ENCODE measurements at regions not wholly inside any gene's neighbourhood (a gene's known extent, or its start where the extent isn't known, plus 50 kb on each side); places are given as distances from the start of the nearest gene placed in this dataset.

DNA sequence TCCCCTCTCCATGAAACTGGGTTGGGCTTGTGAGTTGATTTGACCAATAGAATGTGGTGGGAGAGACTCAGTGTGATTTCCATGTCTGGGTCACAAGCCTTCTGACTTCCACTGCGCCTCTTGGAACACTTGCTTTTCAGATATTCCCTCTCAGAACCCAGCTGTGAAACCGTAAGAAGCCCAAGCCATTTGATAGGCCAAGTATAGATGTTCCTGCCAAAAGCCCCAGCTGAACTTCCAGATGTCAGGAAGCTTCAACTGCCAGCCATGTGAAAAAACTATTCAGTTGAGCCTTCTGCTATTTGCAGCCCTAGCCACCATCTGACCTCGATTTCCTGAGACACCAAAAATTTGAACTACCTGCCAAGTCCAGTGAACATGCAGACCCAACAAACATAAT lies 387.8 kb upstream of the GJE1 start:
- no peak for ATAC-seq (ENCODE audit: low FRiP score)

GRCh38 chr6:141744194-141744925 lies 388.4 kb upstream of the GJE1 start:
- no peak for DNase-seq
- Histone ChIP-seq H3K4me3 (ENCODE audit: low read length in 2 of 2) (no peak overlapping the region), H3K27ac (ENCODE audit: low read depth in 1 of 2, low read length in 2 of 2) (no peak overlapping the region), H3K9me3 (ENCODE audit: control insufficient read depth, low read length) (no peaks in the 10 kb centered on the region), H3K36me3 (ENCODE audit: control insufficient read depth in 1 of 2, insufficient read depth in 2 of 2, low read length in 1 of 2) (no peaks in the 10 kb centered on the region), H3K27me3 (ENCODE audit: control insufficient read depth in 1 of 2, insufficient read depth in 2 of 2, low read length in 1 of 2) (no peaks in the 10 kb centered on the region), H3K4me1 (ENCODE audit: control insufficient read depth in 1 of 2, insufficient read depth in 2 of 2, low read length in 2 of 2) (no peaks in the 10 kb centered on the region)
- intact Hi-C loops (cut with DNase I): no loop called here
- 43 to 58% methylated on average over 2 of the region's 2 CpGs for WGBS, 2 donors
- ATAC-seq (ENCODE audit: low FRiP score): no peak

More for the DNA sequence above, 387.8 kb upstream of the GJE1 start:
- WGBS, 2 donors: 28 to 33% methylated on average over 3 of the region's 3 CpGs
- no peak overlapping the region for H3K4me3 ChIP-seq (ENCODE audit: low read length in 2 of 2)
- no peaks in the 10 kb centered on the region for H3K27me3 ChIP-seq (ENCODE audit: control insufficient read depth in 1 of 2, insufficient read depth in 2 of 2, low read length in 1 of 2)
- H3K36me3 ChIP-seq (ENCODE audit: control insufficient read depth in 1 of 2, insufficient read depth in 2 of 2, low read length in 1 of 2): no peaks in the 10 kb centered on the region
- no peak for DNase-seq
- no peaks in the 10 kb centered on the region for H3K9me3 ChIP-seq (ENCODE audit: control insufficient read depth, low read length)
- H3K27ac ChIP-seq (ENCODE audit: low read depth in 1 of 2, low read length in 2 of 2): no peak overlapping the region
- H3K4me1 ChIP-seq (ENCODE audit: control insufficient read depth in 1 of 2, insufficient read depth in 2 of 2, low read length in 2 of 2): no peaks in the 10 kb centered on the region
- intact Hi-C loops (cut with DNase I): no loop called here

DNA sequence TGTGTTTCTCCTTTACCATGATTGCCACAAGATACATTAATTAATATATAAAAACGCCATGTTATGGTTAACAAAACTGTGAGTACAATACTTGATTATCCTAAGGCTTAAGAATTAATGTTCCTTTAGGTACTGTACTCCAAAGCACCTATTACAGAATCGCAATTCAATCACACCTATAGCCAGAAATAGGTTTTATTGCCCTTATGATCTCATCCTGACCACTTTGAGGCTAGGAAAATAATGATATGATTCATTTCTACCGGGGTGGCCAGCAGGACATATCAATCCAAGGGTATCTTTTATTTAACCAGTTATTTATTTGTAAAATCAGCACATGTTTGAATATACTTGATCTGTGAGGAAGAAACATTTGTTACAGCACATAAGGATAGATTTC lies 396.6 kb upstream of the GJE1 start:
- no peaks in the 10 kb centered on the region for H3K27me3 ChIP-seq (ENCODE audit: control insufficient read depth in 1 of 2, insufficient read depth in 2 of 2, low read length in 1 of 2)
- 70 to 71% methylated on average over 3 of the region's 3 CpGs for whole genome bisulfite sequencing, 2 donors
- no peak for DNase-seq
- no peaks in the 10 kb centered on the region for H3K4me1 ChIP-seq (ENCODE audit: control insufficient read depth in 1 of 2, insufficient read depth in 2 of 2, low read length in 2 of 2)
- H3K4me3 ChIP-seq (ENCODE audit: low read length in 2 of 2): no peak overlapping the region
- intact Hi-C loops (cut with DNase I): no loop called here
- H3K27ac ChIP-seq (ENCODE audit: low read depth in 1 of 2, low read length in 2 of 2): no peak overlapping the region
- no peak for ATAC-seq (ENCODE audit: low FRiP score)
- H3K36me3 ChIP-seq (ENCODE audit: control insufficient read depth in 1 of 2, insufficient read depth in 2 of 2, low read length in 1 of 2): no peaks in the 10 kb centered on the region
- no peaks in the 10 kb centered on the region for H3K9me3 ChIP-seq (ENCODE audit: control insufficient read depth, low read length)

DNA sequence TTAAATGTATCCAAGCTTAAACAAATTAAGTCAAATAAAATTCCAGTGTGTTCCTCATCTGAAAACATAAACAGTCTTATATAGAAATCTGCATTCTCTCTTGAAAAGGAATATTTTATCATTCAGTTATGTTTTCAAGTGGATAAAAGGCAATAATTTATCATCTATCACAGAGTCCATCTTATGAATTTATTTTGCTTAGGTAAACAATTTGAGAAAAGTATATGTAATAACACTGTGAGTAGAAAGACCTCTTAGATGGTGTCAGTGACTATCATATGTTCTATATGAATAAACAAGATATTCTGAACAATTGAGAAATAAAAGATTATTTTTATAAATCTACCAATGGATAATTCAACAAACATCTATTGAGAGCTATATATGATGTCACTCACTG lies 397.6 kb upstream of the GJE1 start:
- Histone ChIP-seq H3K9me3 (ENCODE audit: control insufficient read depth, low read length) (no peaks in the 10 kb centered on the region), H3K27ac (ENCODE audit: low read depth in 1 of 2, low read length in 2 of 2) (no peak overlapping the region), H3K36me3 (ENCODE audit: control insufficient read depth in 1 of 2, insufficient read depth in 2 of 2, low read length in 1 of 2) (no peaks in the 10 kb centered on the region), H3K4me3 (ENCODE audit: low read length in 2 of 2) (no peak overlapping the region), H3K27me3 (ENCODE audit: control insufficient read depth in 1 of 2, insufficient read depth in 2 of 2, low read length in 1 of 2) (no peaks in the 10 kb centered on the region), H3K4me1 (ENCODE audit: control insufficient read depth in 1 of 2, insufficient read depth in 2 of 2, low read length in 2 of 2) (no peaks in the 10 kb centered on the region)
- DNase-seq (no peak), ATAC-seq (ENCODE audit: low FRiP score) (no peak)
- intact Hi-C loops (cut with DNase I): no loop called here

- ATAC-seq (ENCODE audit: low FRiP score) (no peak), DNase-seq (no peak)
- H3K4me1 ChIP-seq (ENCODE audit: control insufficient read depth in 1 of 2, insufficient read depth in 2 of 2, low read length in 2 of 2): no peaks in the 10 kb centered on the region
- H3K4me3 ChIP-seq (ENCODE audit: low read length in 2 of 2): no peak overlapping the region
- H3K27ac ChIP-seq (ENCODE audit: low read depth in 1 of 2, low read length in 2 of 2): no peak overlapping the region
- H3K9me3 ChIP-seq (ENCODE audit: control insufficient read depth, low read length): no peaks in the 10 kb centered on the region
- 65 to 70% methylated on average over 2 of the region's 2 CpGs for WGBS, 2 donors
- intact Hi-C loops (cut with DNase I): no loop called here
- no peaks in the 10 kb centered on the region for H3K36me3 ChIP-seq (ENCODE audit: control insufficient read depth in 1 of 2, insufficient read depth in 2 of 2, low read length in 1 of 2)
- H3K27me3 ChIP-seq (ENCODE audit: control insufficient read depth in 1 of 2, insufficient read depth in 2 of 2, low read length in 1 of 2): no peaks in the 10 kb centered on the region
Measured at GRCh38 chr6:141734071-141734840, 398.5 kb upstream of the GJE1 start.

DNA sequence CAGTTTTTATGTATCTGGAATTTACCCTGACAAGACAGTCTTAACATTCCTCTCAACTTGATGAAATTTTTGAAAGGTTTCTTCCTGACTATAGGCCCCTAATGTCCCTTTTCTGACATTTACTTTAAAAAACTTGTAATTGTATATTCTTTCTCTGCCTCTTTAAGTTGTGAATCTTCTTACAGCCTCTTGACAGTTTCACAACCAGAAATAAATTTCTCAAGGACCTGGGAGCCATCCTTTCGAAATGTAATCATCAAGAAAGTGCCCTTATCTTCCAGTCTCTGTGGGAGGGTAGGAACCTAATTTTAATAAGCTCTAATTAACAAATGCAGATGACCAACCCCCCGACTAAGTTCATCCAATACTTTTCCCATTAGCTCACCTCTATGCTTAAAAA lies 403.6 kb upstream of the GJE1 start:
- WGBS, 2 donors: 87 to 92% methylated on average over 2 of the region's 2 CpGs
- DNase-seq (no peak), ATAC-seq (ENCODE audit: low FRiP score) (no peak)
- intact Hi-C loops (cut with DNase I): no loop called here
- Histone ChIP-seq H3K27me3 (ENCODE audit: control insufficient read depth in 1 of 2, insufficient read depth in 2 of 2, low read length in 1 of 2) (no peaks in the 10 kb centered on the region), H3K4me3 (ENCODE audit: low read length in 2 of 2) (no peak overlapping the region), H3K27ac (ENCODE audit: low read depth in 1 of 2, low read length in 2 of 2) (no peak overlapping the region), H3K36me3 (ENCODE audit: control insufficient read depth in 1 of 2, insufficient read depth in 2 of 2, low read length in 1 of 2) (no peaks in the 10 kb centered on the region), H3K9me3 (ENCODE audit: control insufficient read depth, low read length) (peaks cover 2% of the 10 kb centered on the region), H3K4me1 (ENCODE audit: control insufficient read depth in 1 of 2, insufficient read depth in 2 of 2, low read length in 2 of 2) (no peaks in the 10 kb centered on the region)

GRCh38 chr6:141728330-141728729 lies 404.4 kb upstream of the GJE1 start:
- Histone ChIP-seq H3K4me1 (ENCODE audit: control insufficient read depth in 1 of 2, insufficient read depth in 2 of 2, low read length in 2 of 2) (no peaks in the 10 kb centered on the region), H3K36me3 (ENCODE audit: control insufficient read depth in 1 of 2, insufficient read depth in 2 of 2, low read length in 1 of 2) (no peaks in the 10 kb centered on the region), H3K9me3 (ENCODE audit: control insufficient read depth, low read length) (peaks cover 5% of the 10 kb centered on the region), H3K27ac (ENCODE audit: low read depth in 1 of 2, low read length in 2 of 2) (no peak overlapping the region), H3K27me3 (ENCODE audit: control insufficient read depth in 1 of 2, insufficient read depth in 2 of 2, low read length in 1 of 2) (no peaks in the 10 kb centered on the region), H3K4me3 (ENCODE audit: low read length in 2 of 2) (no peak overlapping the region)
- ATAC-seq (ENCODE audit: low FRiP score) (no peak), DNase-seq (no peak)
- 71 to 74% methylated on average over 4 of the region's 4 CpGs for WGBS, 2 donors
- intact Hi-C loops (cut with DNase I): no loop called here

DNA sequence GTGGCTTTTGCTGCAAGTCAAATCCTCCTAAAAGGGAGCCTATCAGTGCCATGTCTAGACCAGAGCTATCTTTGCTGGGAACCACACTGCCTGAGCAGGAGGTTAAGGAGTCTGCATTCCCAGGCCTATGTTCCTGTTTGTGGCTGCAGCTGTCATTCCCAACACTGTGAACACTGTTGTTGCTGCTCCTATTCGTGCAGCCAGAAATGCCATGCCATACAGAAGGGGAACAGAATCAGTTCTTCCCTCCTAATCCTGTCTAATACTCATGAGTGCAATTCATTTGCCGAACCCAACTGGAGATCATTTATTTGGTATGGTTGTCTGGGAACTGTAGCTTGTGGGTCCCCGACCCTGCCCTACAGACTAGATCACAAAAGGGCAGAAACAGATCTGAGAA lies 406.5 kb upstream of the GJE1 start:
- peaks cover 6% of the 10 kb centered on the region for H3K9me3 ChIP-seq (ENCODE audit: control insufficient read depth, low read length)
- no peaks in the 10 kb centered on the region for H3K4me1 ChIP-seq (ENCODE audit: control insufficient read depth in 1 of 2, insufficient read depth in 2 of 2, low read length in 2 of 2)
- H3K4me3 ChIP-seq (ENCODE audit: low read length in 2 of 2): no peak overlapping the region
- ATAC-seq (ENCODE audit: low FRiP score): no peak
- no peaks in the 10 kb centered on the region for H3K27me3 ChIP-seq (ENCODE audit: control insufficient read depth in 1 of 2, insufficient read depth in 2 of 2, low read length in 1 of 2)
- no peak for DNase-seq
- WGBS, 2 donors: 65 to 70% methylated on average over 3 of the region's 3 CpGs
- H3K27ac ChIP-seq (ENCODE audit: low read depth in 1 of 2, low read length in 2 of 2): no peak overlapping the region
- H3K36me3 ChIP-seq (ENCODE audit: control insufficient read depth in 1 of 2, insufficient read depth in 2 of 2, low read length in 1 of 2): no peaks in the 10 kb centered on the region
- intact Hi-C loops (cut with DNase I): no loop called here

DNA sequence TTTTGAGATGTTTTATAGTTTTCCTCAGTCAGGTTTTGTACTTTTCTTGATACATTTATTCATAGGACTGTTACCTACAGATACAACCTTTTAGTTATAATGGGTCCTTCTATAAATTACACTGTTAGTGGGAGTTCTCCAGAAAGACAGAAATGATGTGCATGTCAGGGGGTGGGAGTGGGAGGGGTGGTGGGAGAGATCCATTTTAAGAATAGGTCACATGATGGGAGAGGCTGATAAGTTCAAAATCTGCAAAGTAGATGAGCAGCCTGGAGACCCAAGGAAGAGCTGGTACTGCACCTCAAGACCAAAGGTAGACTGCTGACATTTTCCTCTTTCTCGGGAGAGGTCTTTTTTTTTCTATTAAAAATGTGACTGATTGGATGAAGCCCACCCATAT lies 408.0 kb upstream of the GJE1 start:
- H3K4me3 ChIP-seq (ENCODE audit: low read length in 2 of 2): no peak overlapping the region
- H3K4me1 ChIP-seq (ENCODE audit: control insufficient read depth in 1 of 2, insufficient read depth in 2 of 2, low read length in 2 of 2): no peaks in the 10 kb centered on the region
- DNase-seq (no peak), ATAC-seq (ENCODE audit: low FRiP score) (no peak)
- peaks cover 6% of the 10 kb centered on the region for H3K9me3 ChIP-seq (ENCODE audit: control insufficient read depth, low read length)
- 92 to 93% methylated on average over 1 of the region's 1 CpG for WGBS, 2 donors
- H3K27ac ChIP-seq (ENCODE audit: low read depth in 1 of 2, low read length in 2 of 2): no peak overlapping the region
- no peaks in the 10 kb centered on the region for H3K27me3 ChIP-seq (ENCODE audit: control insufficient read depth in 1 of 2, insufficient read depth in 2 of 2, low read length in 1 of 2)
- intact Hi-C loops (cut with DNase I): no loop called here
- no peaks in the 10 kb centered on the region for H3K36me3 ChIP-seq (ENCODE audit: control insufficient read depth in 1 of 2, insufficient read depth in 2 of 2, low read length in 1 of 2)
